HEK293T (cell line): ENCODE measurements at regions not wholly inside any gene's neighbourhood (a gene's known extent, or its start where the extent isn't known, plus 50 kb on each side); places are given as distances from the start of the nearest gene placed in this dataset.

Experiments used
- ELF4 ChIP-seq: fragments of 450-650 bp; IDR thresholded peaks from 2 replicates; pipeline ENCODE4 v1.6.1; 2017; ENCODE audit warnings: antibody characterized with exemption
- FOXK2 ChIP-seq: fragments of 450-650 bp; IDR thresholded peaks from 2 replicates; pipeline ENCODE4 v1.6.1; 2016; ENCODE audit warnings: mild to moderate bottlenecking
- PKNOX1 ChIP-seq: fragments of 450-650 bp; IDR thresholded peaks from 2 replicates; pipeline ENCODE4 v1.6.1; 2016
- SUZ12 ChIP-seq: fragments of 450-650 bp; IDR thresholded peaks from 2 replicates; pipeline ENCODE4 v1.6.1; 2016; ENCODE audit warnings: mild to moderate bottlenecking
- TARDBP ChIP-seq: fragments of 450-650 bp; IDR thresholded peaks from 2 replicates; pipeline ENCODE4 v1.6.1; 2016
- ZNF384 ChIP-seq: fragments of 450-650 bp; IDR thresholded peaks from 2 replicates; pipeline ENCODE4 v1.6.1; 2016

- TF ChIP-seq PKNOX1 (no peak), ZNF384 (no peak), ELF4 (no peak), FOXK2 (no peak), TARDBP (no peak), SUZ12 (no peak)
These were observed 52.1 kb upstream of the GHITM start for GRCh38 chr10:84087202-84087601.
